ENCODE measurements at regions not wholly inside any gene's neighbourhood (a gene's known extent, or its start where the extent isn't known, plus 50 kb on each side); places are given as distances from the start of the nearest gene placed in this dataset.
A peak's percentile ranks its signal among the peaks of the same experiment; 100 is the strongest.

GRCh38 chr6:156189195-156189594 is 588.0 kb upstream of the ARID1B start:
- TF ChIP-seq, protein P1, sequence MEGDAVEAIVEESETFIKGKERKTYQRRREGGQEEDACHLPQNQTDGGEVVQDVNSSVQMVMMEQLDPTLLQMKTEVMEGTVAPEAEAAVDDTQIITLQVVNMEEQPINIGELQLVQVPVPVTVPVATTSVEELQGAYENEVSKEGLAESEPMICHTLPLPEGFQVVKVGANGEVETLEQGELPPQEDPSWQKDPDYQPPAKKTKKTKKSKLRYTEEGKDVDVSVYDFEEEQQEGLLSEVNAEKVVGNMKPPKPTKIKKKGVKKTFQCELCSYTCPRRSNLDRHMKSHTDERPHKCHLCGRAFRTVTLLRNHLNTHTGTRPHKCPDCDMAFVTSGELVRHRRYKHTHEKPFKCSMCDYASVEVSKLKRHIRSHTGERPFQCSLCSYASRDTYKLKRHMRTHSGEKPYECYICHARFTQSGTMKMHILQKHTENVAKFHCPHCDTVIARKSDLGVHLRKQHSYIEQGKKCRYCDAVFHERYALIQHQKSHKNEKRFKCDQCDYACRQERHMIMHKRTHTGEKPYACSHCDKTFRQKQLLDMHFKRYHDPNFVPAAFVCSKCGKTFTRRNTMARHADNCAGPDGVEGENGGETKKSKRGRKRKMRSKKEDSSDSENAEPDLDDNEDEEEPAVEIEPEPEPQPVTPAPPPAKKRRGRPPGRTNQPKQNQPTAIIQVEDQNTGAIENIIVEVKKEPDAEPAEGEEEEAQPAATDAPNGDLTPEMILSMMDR (conservative IDR thresholded peaks at IDR 0.05) = no peak
- no peak for DNase-seq (ENCODE audit: low read depth, low spot score)
- peaks cover 14% of the 10 kb centered on the region for H3K4me1 Mint-ChIP-seq

GRCh38 chr6:156185113-156185512 is 592.1 kb upstream of the ARID1B start:
- no peaks in the 10 kb centered on the region for H3K36me3 Mint-ChIP-seq (ENCODE audit: low read depth)
- H3K27me3 Mint-ChIP-seq (ENCODE audit: low read depth) = no peaks in the 10 kb centered on the region
- TF ChIP-seq, protein P1 (conservative IDR thresholded peaks at IDR 0.05) = no peak
- no peak overlapping the region for H3K27ac Mint-ChIP-seq (ENCODE audit: unreplicated experiment)
- no peak overlapping the region for H3K4me3 Mint-ChIP-seq
- no peak for DNase-seq (ENCODE audit: low read depth, low spot score)
- peaks cover 8% of the 10 kb centered on the region for H3K9me3 Mint-ChIP-seq
- peaks cover 24% of the 10 kb centered on the region for H3K4me1 Mint-ChIP-seq

More at GRCh38 chr6:156189195-156189594, 588.0 kb upstream of the ARID1B start:
- peaks cover 3% of the 10 kb centered on the region for H3K9me3 Mint-ChIP-seq
- no peaks in the 10 kb centered on the region for H3K27me3 Mint-ChIP-seq (ENCODE audit: low read depth)
- no peak overlapping the region for H3K4me3 Mint-ChIP-seq
- H3K36me3 Mint-ChIP-seq (ENCODE audit: low read depth) = no peaks in the 10 kb centered on the region
- H3K27ac Mint-ChIP-seq (ENCODE audit: unreplicated experiment) = no peak overlapping the region

DNA sequence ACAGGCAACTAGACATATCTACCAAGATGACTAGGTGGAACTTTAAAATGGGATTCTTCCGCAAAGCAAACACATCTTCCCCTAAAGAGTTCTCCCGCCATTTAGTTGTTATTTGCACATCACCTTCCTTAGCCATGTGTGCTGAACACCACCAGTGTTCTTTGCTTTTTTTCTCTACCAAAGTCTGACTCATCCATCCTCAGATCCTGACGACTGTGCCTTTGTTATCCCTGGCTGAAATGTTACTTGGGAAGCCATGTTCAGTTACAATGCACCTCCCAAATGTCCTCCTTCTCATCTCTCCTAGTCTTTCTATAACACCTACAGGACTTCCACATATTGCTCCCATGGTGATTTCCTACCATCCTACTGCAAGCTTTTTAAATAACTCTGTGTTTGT is 593.5 kb upstream of the ARID1B start:
- H3K27ac Mint-ChIP-seq (ENCODE audit: unreplicated experiment) = no peak overlapping the region
- H3K4me1 Mint-ChIP-seq = peaks cover 15% of the 10 kb centered on the region
- no peaks in the 10 kb centered on the region for H3K36me3 Mint-ChIP-seq (ENCODE audit: low read depth)
- no peaks in the 10 kb centered on the region for H3K27me3 Mint-ChIP-seq (ENCODE audit: low read depth)
- no peak for DNase-seq (ENCODE audit: low read depth, low spot score)
- H3K9me3 Mint-ChIP-seq = peaks cover 12% of the 10 kb centered on the region
- H3K4me3 Mint-ChIP-seq = no peak overlapping the region
- TF ChIP-seq, protein P1 (conservative IDR thresholded peaks at IDR 0.05) = no peak

- peaks cover 10% of the 10 kb centered on the region for H3K4me1 Mint-ChIP-seq
- peaks cover 17% of the 10 kb centered on the region for H3K9me3 Mint-ChIP-seq
- no peaks in the 10 kb centered on the region for H3K36me3 Mint-ChIP-seq (ENCODE audit: low read depth)
- no peak overlapping the region for H3K27ac Mint-ChIP-seq (ENCODE audit: unreplicated experiment)
- no peaks in the 10 kb centered on the region for H3K27me3 Mint-ChIP-seq (ENCODE audit: low read depth)
- DNase-seq (ENCODE audit: low read depth, low spot score) = no peak
- TF ChIP-seq, protein P1 (conservative IDR thresholded peaks at IDR 0.05) = no peak
- H3K4me3 Mint-ChIP-seq = no peak overlapping the region
Measured at GRCh38 chr6:156182356-156182755, 594.8 kb upstream of the ARID1B start.

GRCh38 chr6:156181506-156181905 is 595.7 kb upstream of the ARID1B start:
- DNase-seq (ENCODE audit: low read depth, low spot score) = no peak
- Mint-ChIP-seq H3K9me3 (peaks cover 17% of the 10 kb centered on the region), H3K27ac (ENCODE audit: unreplicated experiment) (no peak overlapping the region), H3K27me3 (ENCODE audit: low read depth) (no peaks in the 10 kb centered on the region), H3K4me3 (no peak overlapping the region), H3K4me1 (peaks cover 11% of the 10 kb centered on the region), H3K36me3 (ENCODE audit: low read depth) (no peaks in the 10 kb centered on the region)
- TF ChIP-seq, protein P1 (conservative IDR thresholded peaks at IDR 0.05) = no peak

- H3K27ac Mint-ChIP-seq (ENCODE audit: unreplicated experiment) = peak overlapping the region; percentile 23
- no peak for DNase-seq (ENCODE audit: low read depth, low spot score)
Measured at GRCh38 chr6:156175971-156176421, 601.2 kb upstream of the ARID1B start.

More at GRCh38 chr6:156175971-156176421, 601.2 kb upstream of the ARID1B start:
- H3K4me3 Mint-ChIP-seq = no peak overlapping the region
- peaks cover 14% of the 10 kb centered on the region for H3K9me3 Mint-ChIP-seq
- peaks cover 2% of the 10 kb centered on the region for H3K36me3 Mint-ChIP-seq (ENCODE audit: low read depth)
- TF ChIP-seq, protein P1 (conservative IDR thresholded peaks at IDR 0.05) = peak; percentile 54
- no peaks in the 10 kb centered on the region for H3K27me3 Mint-ChIP-seq (ENCODE audit: low read depth)
- peaks cover 12% of the 10 kb centered on the region for H3K4me1 Mint-ChIP-seq
